ENCODE measurements at regions not wholly inside any gene's neighbourhood (a gene's known extent, or its start where the extent isn't known, plus 50 kb on each side); places are given as distances from the start of the nearest gene placed in this dataset.

GRCh38 chr12:24066097-24066496, 116.6 kb upstream of the SOX5 start:
- TF ChIP-seq POLR2A (IDR thresholded peaks at IDR 0.05) (no peak), CTCF (IDR thresholded peaks at IDR 0.05) (no peak)
